ENCODE measurements at regions not wholly inside any gene's neighbourhood (a gene's known extent, or its start where the extent isn't known, plus 50 kb on each side); places are given as distances from the start of the nearest gene placed in this dataset.

- TF ChIP-seq ZNF335 (tag by site-specific recombination; conservative IDR thresholded peaks at IDR 0.05) (no peak), ZNF501 (tag by site-specific recombination; IDR thresholded peaks at IDR 0.05) (no peak)
These were observed 137.4 kb upstream of the MYCN start for GRCh38 chr2:15802657-15803542.
